ENCODE measurements at regions not wholly inside any gene's neighbourhood (a gene's known extent, or its start where the extent isn't known, plus 50 kb on each side); places are given as distances from the start of the nearest gene placed in this dataset.

- FAIRE-seq (no peak), DNase-seq (ENCODE audit: low read depth in 1 of 2, low spot score in 1 of 2) (peak in 1 of 2 experiments; percentile 12), ATAC-seq (peak in 1 of 2 experiments; percentile 81; a peak in 3 of 6 replicates)
- H3K4me3 ChIP-seq = no peak overlapping the region
- 4% methylated on average over 5 of the region's 6 CpGs for WGBS (ENCODE audit: missing lambda C conversion rate)
- POLR2A ChIA-PET = no interaction called here
- no peak overlapping the region for H3K4me2 ChIP-seq
- no peak overlapping the region for H3K27ac ChIP-seq
- CTCF ChIA-PET = interaction anchor here (0.9 kb wide), 1 partner anchor 13 kb away, joined by 3 read pairs; no protein-coding TSS in a partner anchor
- H3K9me3 ChIP-seq = no peaks in the 10 kb centered on the region
- TF ChIP-seq ZFP36 (IDR thresholded peaks at IDR 0.05; ENCODE audit: borderline replicate concordance, partially characterized antibody) (no peak), RAD21 (conservative IDR thresholded peaks at IDR 0.05 in 1 of 2, IDR thresholded peaks at IDR 0.05 in 1 of 2) (peak; percentile 11 to 45; a peak in 2 of 5 replicates)
- TF ChIP-seq, protein P1, sequence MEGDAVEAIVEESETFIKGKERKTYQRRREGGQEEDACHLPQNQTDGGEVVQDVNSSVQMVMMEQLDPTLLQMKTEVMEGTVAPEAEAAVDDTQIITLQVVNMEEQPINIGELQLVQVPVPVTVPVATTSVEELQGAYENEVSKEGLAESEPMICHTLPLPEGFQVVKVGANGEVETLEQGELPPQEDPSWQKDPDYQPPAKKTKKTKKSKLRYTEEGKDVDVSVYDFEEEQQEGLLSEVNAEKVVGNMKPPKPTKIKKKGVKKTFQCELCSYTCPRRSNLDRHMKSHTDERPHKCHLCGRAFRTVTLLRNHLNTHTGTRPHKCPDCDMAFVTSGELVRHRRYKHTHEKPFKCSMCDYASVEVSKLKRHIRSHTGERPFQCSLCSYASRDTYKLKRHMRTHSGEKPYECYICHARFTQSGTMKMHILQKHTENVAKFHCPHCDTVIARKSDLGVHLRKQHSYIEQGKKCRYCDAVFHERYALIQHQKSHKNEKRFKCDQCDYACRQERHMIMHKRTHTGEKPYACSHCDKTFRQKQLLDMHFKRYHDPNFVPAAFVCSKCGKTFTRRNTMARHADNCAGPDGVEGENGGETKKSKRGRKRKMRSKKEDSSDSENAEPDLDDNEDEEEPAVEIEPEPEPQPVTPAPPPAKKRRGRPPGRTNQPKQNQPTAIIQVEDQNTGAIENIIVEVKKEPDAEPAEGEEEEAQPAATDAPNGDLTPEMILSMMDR (IDR thresholded peaks at IDR 0.05) = 0 out of 3 replicates have a peak, but pooled peaks have one; percentile 17
- H3K4me1 ChIP-seq = no peaks in the 10 kb centered on the region
Measured at GRCh38 chr14:105974902-105975301, 448.5 kb downstream of the TMEM121 start.

DNA sequence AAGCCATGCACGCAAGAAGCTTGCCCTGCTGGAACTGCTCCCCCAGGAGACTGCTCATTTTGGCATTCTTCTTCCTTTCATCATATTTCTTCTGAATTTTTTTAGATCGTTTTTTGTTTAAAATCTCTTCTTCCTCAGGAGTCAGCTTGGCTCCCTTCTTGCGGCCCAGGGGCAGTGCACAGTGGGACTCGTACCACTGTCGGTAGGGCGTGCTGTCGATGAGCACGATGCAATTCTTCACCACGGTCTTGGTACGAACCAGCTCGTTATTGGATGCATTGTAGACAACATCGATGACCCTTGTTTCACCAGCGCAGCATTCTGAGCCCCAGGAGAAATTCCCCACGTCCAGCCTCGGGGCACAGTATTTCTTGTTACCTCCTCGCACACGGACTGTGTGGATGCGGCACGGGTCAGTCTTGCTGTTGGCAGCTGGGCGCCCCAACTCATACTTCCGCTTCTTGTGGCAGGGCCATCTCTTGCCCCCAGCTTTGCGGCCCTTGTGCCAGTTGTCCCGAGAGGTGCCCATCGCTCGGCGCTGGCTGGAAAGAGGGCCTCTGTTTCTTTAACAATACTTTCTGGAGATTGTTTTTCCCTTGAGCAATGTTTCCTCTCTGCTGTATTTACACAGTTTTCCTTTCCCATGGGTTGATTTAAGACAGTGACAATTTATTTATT, 452.4 kb downstream of the TMEM121 start:
- Histone ChIP-seq H3K27ac (no peak overlapping the region), H3K4me3 (no peak overlapping the region), H3K4me1 (no peaks in the 10 kb centered on the region), H3K9me3 (no peaks in the 10 kb centered on the region), H3K4me2 (no peak overlapping the region)
- FAIRE-seq (no peak), ATAC-seq (no peak), DNase-seq (ENCODE audit: low read depth in 1 of 2, low spot score in 1 of 2) (no peak)
- CTCF ChIA-PET = no interaction called here
- POLR2A ChIA-PET = no interaction called here
- TF ChIP-seq, protein P2, sequence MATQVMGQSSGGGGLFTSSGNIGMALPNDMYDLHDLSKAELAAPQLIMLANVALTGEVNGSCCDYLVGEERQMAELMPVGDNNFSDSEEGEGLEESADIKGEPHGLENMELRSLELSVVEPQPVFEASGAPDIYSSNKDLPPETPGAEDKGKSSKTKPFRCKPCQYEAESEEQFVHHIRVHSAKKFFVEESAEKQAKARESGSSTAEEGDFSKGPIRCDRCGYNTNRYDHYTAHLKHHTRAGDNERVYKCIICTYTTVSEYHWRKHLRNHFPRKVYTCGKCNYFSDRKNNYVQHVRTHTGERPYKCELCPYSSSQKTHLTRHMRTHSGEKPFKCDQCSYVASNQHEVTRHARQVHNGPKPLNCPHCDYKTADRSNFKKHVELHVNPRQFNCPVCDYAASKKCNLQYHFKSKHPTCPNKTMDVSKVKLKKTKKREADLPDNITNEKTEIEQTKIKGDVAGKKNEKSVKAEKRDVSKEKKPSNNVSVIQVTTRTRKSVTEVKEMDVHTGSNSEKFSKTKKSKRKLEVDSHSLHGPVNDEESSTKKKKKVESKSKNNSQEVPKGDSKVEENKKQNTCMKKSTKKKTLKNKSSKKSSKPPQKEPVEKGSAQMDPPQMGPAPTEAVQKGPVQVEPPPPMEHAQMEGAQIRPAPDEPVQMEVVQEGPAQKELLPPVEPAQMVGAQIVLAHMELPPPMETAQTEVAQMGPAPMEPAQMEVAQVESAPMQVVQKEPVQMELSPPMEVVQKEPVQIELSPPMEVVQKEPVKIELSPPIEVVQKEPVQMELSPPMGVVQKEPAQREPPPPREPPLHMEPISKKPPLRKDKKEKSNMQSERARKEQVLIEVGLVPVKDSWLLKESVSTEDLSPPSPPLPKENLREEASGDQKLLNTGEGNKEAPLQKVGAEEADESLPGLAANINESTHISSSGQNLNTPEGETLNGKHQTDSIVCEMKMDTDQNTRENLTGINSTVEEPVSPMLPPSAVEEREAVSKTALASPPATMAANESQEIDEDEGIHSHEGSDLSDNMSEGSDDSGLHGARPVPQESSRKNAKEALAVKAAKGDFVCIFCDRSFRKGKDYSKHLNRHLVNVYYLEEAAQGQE (IDR thresholded peaks at IDR 0.05) = no peak
- TF ChIP-seq TP53 (CRISPR knock-in tag; IDR thresholded peaks at IDR 0.05) (no peak), JUNB (IDR thresholded peaks at IDR 0.05) (no peak), PBX3 (IDR thresholded peaks at IDR 0.05) (no peak)
- 53% methylated on average over 26 of the region's 26 CpGs for WGBS (ENCODE audit: missing lambda C conversion rate)

GRCh38 chr14:105979446-105979845, 453.1 kb downstream of the TMEM121 start:
- Histone ChIP-seq H3K4me1 (no peaks in the 10 kb centered on the region), H3K4me3 (no peak overlapping the region), H3K27ac (no peak overlapping the region), H3K9me3 (no peaks in the 10 kb centered on the region), H3K4me2 (no peak overlapping the region)
- CTCF ChIA-PET = no interaction called here
- no peak for FAIRE-seq
- 38% methylated on average over 9 of the region's 9 CpGs for WGBS (ENCODE audit: missing lambda C conversion rate)
- no peak for ATAC-seq
- TF ChIP-seq HOXB5 (CRISPR knock-in tag; IDR thresholded peaks at IDR 0.05) (no peak), JUNB (IDR thresholded peaks at IDR 0.05) (no peak), FOSB (CRISPR knock-in tag; IDR thresholded peaks at IDR 0.05) (no peak), KDM5A (IDR thresholded peaks at IDR 0.05) (no peak), FOSL2 (IDR thresholded peaks at IDR 0.05) (no peak), FOSL2 (CRISPR knock-in tag; IDR thresholded peaks at IDR 0.05) (no peak), TP53 (CRISPR knock-in tag; IDR thresholded peaks at IDR 0.05) (no peak), HES2 (IDR thresholded peaks at IDR 0.05) (no peak), JUN (IDR thresholded peaks at IDR 0.05) (no peak), HEYL (CRISPR knock-in tag; IDR thresholded peaks at IDR 0.05) (no peak)
- TF ChIP-seq, protein P3, sequence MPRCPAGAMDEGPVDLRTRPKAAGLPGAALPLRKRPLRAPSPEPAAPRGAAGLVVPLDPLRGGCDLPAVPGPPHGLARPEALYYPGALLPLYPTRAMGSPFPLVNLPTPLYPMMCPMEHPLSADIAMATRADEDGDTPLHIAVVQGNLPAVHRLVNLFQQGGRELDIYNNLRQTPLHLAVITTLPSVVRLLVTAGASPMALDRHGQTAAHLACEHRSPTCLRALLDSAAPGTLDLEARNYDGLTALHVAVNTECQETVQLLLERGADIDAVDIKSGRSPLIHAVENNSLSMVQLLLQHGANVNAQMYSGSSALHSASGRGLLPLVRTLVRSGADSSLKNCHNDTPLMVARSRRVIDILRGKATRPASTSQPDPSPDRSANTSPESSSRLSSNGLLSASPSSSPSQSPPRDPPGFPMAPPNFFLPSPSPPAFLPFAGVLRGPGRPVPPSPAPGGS (IDR thresholded peaks at IDR 0.05) = no peak
- POLR2A ChIA-PET = no interaction called here
- DNase-seq (ENCODE audit: low read depth in 1 of 2, low spot score in 1 of 2) = no peak
